GM12875 (cell line): ENCODE measurements at regions not wholly inside any gene's neighbourhood (a gene's known extent, or its start where the extent isn't known, plus 50 kb on each side); places are given as distances from the start of the nearest gene placed in this dataset.

Experiments
- H3K4me3 ChIP-seq: one replicate; pipeline ENCODE4 v1.5.1; 2011; ENCODE audit warnings: low read depth, low read length, control low read depth
- TF ChIP-seq, protein P1 (sequence below): IDR thresholded peaks from 2 replicates; pipeline ENCODE4 v1.5.1; 2011; ENCODE audit warnings: low read depth, mild to moderate bottlenecking, control low read depth, inconsistent platforms, low read length, moderate library complexity, borderline replicate concordance; ENCODE audit not compliant: insufficient read depth

DNA sequence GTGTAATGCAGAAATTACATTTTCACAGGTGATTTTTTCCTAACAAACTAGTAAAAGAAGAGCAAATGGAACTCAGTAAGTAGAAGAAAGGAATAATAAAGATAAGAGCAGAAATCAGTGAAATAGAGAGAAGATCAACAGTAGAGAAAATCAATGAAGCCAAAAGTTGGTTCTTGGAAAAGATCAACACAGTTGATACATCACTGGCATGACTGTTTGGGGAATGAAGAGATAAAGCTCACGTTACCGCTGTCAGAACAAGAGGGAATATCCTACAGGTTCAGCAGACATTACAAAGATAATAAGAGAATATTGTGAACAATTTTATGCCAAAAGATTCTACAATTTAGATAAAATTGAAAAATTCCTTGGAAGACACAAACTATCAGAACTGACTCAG is 146.4 kb downstream of the ACTR3B start:
- TF ChIP-seq, protein P1, sequence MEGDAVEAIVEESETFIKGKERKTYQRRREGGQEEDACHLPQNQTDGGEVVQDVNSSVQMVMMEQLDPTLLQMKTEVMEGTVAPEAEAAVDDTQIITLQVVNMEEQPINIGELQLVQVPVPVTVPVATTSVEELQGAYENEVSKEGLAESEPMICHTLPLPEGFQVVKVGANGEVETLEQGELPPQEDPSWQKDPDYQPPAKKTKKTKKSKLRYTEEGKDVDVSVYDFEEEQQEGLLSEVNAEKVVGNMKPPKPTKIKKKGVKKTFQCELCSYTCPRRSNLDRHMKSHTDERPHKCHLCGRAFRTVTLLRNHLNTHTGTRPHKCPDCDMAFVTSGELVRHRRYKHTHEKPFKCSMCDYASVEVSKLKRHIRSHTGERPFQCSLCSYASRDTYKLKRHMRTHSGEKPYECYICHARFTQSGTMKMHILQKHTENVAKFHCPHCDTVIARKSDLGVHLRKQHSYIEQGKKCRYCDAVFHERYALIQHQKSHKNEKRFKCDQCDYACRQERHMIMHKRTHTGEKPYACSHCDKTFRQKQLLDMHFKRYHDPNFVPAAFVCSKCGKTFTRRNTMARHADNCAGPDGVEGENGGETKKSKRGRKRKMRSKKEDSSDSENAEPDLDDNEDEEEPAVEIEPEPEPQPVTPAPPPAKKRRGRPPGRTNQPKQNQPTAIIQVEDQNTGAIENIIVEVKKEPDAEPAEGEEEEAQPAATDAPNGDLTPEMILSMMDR = no peak
- no peak overlapping the region for H3K4me3 ChIP-seq

DNA sequence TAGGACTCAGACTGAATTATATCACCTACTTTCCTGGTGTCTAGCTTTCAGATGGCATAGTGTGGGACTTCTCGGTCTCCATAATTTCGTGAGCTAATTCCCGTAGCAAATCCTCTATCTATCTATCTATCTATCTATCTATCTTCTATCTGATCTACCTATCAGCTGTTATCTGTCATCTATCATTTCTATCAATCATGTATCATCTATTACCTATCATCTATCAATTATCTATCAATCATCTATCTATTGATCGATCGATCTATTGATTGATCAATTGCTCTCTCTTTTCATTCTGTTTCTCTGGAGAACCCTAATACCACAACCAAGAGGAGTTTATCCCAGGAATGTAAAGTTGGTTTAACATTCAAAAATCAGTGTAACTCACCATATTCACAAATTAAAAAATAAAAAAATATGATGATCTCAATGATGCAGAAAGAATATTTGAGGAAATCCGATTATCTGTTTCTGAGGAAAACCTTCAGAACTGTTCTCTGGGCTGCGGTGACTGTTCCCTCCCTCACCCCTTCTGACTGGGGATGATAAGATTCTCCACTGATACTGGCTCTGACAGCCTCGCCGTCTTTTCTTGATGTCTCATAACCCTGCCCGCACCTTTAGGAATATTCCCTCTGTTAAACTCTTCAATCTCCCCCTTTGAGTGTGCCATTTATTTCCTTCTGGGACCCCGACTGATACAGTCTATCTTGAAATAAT is 147.7 kb downstream of the ACTR3B start:
- TF ChIP-seq, protein P1 = no peak
- no peak overlapping the region for H3K4me3 ChIP-seq

DNA sequence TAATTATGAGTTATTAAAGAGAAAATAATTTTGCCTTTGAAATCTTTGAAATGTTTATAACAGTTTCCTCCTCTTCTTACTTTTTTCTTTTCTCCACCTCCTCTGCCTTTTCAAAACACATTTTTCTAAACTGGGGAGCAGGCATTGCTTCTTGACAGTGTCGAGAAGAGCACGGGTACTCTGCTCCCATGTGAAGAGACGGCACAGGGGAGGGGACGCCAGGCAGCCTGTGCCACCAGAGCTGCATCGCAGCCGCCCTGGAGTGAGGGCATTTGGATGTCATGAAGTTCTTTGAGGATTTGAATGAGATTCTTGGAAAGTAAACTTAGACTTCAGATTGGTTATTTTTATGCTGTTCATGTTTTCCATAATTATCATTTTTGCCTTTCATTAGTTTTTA is 149.7 kb downstream of the ACTR3B start:
- TF ChIP-seq, protein P1 = no peak

DNA sequence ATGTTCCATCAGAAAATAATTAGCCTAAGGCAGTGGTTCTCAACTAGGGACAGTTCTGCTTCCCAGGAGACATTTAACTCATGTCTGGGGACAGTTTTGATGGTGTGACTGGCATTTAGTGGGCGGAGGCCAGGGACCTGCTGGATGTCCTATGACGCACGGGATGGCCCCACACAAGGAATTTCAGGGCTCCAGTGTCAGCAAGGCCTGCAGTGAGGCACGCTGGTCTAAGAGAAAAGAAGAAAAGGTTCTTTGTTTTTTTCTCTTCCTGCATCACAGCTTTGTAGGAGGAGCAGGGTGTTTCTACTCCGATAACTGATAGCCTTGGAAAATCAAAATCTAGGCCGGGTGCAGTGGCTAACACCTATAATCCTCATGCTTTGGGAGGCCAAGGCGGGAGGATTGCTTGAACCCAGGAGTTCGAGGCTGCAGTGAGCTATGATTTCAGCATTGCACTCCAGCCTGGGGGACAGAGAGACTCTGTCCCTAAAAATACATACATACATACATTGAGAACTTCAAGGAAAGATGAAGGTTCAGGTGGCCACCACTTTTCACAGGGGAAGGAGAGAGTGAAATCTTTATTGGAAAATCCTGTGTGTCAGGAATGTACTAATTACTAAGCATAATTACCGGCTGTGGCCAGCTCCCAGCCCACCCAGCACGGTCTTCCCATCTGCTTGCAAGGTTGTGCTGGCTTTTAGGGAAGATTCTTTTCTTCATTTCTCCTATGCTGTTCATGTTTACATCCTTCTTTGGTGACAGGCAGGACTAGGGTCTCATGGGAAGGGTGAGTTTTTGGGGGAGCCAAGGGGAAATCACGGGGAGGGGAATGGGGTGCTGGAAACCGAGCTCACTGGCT is 150.4 kb downstream of the ACTR3B start:
- TF ChIP-seq, protein P1 = no peak
- H3K4me3 ChIP-seq = no peak overlapping the region

More for the DNA sequence above, 149.7 kb downstream of the ACTR3B start:
- no peak overlapping the region for H3K4me3 ChIP-seq

DNA sequence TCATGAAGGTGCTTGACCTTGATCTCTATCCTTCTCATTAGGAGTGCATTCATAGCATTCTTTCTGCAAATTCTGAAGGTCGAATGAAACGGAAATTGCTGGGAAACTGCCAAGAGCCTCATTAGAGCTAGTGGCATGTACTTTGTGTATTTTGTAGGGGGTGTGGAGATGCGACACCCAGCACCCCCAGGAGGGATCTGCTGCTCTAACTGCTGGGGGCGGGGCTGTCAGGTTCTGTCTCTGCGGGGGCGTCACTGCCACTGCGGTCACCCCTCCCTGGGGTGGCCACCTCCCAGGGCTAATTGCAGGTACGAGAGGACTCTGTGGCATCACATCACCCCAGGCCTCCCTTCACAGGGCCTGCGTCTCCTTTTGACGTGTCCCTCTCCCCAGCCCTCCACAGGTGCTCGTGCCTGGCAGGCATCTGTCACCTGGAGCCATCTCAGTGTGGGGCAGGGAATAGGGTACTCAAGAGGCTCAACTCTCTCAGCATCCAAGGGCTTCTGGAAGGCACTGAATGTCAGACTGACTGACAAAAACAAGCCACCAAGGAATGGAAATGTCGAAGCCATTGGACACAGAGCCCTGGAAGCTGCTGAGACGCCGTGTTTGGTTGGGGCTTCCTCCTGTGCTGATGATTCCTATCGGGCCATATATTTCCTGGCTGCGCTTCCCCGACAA is 151.1 kb downstream of the ACTR3B start:
- H3K4me3 ChIP-seq = no peak overlapping the region
- TF ChIP-seq, protein P1 = no peak

DNA sequence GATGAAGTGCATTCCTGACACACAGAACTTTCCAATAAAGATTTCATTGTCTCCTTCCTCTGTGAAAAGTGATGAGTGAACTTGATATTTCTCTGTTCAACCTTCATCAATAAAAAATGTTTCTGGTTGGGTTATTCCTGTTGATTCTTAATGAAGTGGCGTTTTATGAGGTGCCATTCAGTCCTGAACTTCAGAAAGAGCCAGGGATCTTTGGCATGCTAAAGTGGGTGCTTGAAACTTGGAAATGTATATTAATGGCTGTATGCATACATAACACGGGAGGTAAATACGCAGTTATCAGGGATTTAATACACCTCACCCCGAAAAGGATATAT is 151.6 kb downstream of the ACTR3B start:
- no peak overlapping the region for H3K4me3 ChIP-seq
- TF ChIP-seq, protein P1 = no peak

DNA sequence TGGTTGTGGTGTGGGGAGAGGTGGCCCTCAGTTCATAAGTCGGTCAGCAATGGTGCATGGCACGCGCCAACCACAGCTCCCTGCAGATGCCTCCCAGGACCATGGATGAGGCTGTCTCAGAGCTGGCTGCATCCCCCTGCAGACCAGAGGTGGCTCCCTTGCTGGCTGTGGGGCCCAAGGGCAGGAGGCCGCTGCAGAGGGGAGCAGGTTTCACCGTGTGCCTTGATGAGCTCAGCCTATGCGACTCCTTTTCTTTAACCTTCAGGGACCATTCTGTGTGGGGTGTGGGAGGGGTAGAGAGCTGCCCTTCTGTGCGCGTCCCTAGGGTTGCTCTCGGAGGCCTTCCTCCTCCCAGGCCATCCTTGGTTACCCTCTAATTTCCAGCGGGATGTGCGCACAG is 152.4 kb downstream of the ACTR3B start:
- H3K4me3 ChIP-seq = no peak overlapping the region
- TF ChIP-seq, protein P1 = no peak
